SK-N-SH (cell line): ENCODE measurements at regions not wholly inside any gene's neighbourhood (a gene's known extent, or its start where the extent isn't known, plus 50 kb on each side); places are given as distances from the start of the nearest gene placed in this dataset.

Experiments
- CTCF ChIA-PET: fragments of 300-600, 350-600 bp; formaldehyde crosslinking; extraction: SDS; loops from one replicate; lab custom pipeline; 2021; lab: Yijun Ruan, JAX
- POLR2A ChIA-PET: fragments of 350-600 bp; sonication (Branson Sonifier 250); formaldehyde crosslinking; extraction: SDS; loops from one replicate; lab custom pipeline; 2020; ENCODE audit warnings: antibody characterized with exemption, inconsistent platforms; lab: Yijun Ruan, JAX
- DNase-seq: peaks from one replicate; pipeline ENCODE4 v3.0.0; 2012
- H2AFZ ChIP-seq: fragments of 200-600 bp; sonication (generic); 2 replicates; pipeline ENCODE4 v1.8.1; 2016; ENCODE audit warnings: antibody characterized with exemption, mild to moderate bottlenecking, low read depth
- H3F3A ChIP-seq: fragments of 200-600 bp; sonication (generic); replicated peaks from 2 replicates; pipeline ENCODE3; 2016; ENCODE audit warnings: antibody characterized with exemption, mild to moderate bottlenecking; ENCODE audit not compliant: insufficient read depth
- H3K27ac ChIP-seq, 2 experiments: fragments of 200-500 bp in 1 of 2; fragments of 200-600 bp in 1 of 2; sonication (Bioruptor generic) in 1 of 2; sonication (generic), shearing (Covaris generic) in 1 of 2; 2 replicates each; pipeline versions ENCODE4 v1.5.1 to v1.6.1; 2014 to 2016; ENCODE audit warnings: low read depth in 2 of 2, inconsistent platforms in 1 of 2, low read length in 1 of 2, mild to moderate bottlenecking in 1 of 2, mixed read lengths in 1 of 2
- H3K27me3 ChIP-seq: fragments of 200-600 bp; sonication (generic), shearing (Covaris generic); 2 replicates; pipeline ENCODE4 v1.6.1; 2016; ENCODE audit warnings: mixed run types; ENCODE audit not compliant: insufficient read depth
- H3K36me3 ChIP-seq, 2 experiments: fragments of 200-500 bp in 1 of 2; fragments of 200-600 bp in 1 of 2; sonication (Bioruptor generic) in 1 of 2; sonication (generic) in 1 of 2; replicated peaks in 1 of 2; 2 replicates each; pipeline versions ENCODE3 to v1.5.1; 2014 to 2016; ENCODE audit warnings: low read length in 1 of 2, mild to moderate bottlenecking in 1 of 2; ENCODE audit not compliant: insufficient read depth in 2 of 2, control insufficient read depth in 1 of 2
- H3K4me1 ChIP-seq, 2 experiments: fragments of 200-500 bp in 1 of 2; fragments of 200-600 bp in 1 of 2; sonication (Bioruptor generic) in 1 of 2; sonication (generic), shearing (Covaris generic) in 1 of 2; 2 replicates each; pipeline versions ENCODE4 v1.5.1 to v1.6.1; 2014 to 2016; ENCODE audit warnings: low read depth in 1 of 2, low read length in 1 of 2, mixed run types in 1 of 2; ENCODE audit not compliant: insufficient read depth in 2 of 2, control insufficient read depth in 1 of 2
- H3K4me2 ChIP-seq: fragments of 200-600 bp; sonication (generic), shearing (Covaris generic); 2 replicates; pipeline ENCODE4 v1.6.1; 2017; ENCODE audit warnings: mixed run types
- H3K4me3 ChIP-seq, 2 experiments: fragments of 200-500 bp in 1 of 2; fragments of 200-600 bp in 1 of 2; sonication (Bioruptor generic) in 1 of 2; sonication (generic), shearing (Covaris generic) in 1 of 2; 2 replicates each; pipeline versions ENCODE4 v1.5.1 to v1.8.1; 2014 to 2016; ENCODE audit warnings: low read depth in 2 of 2, inconsistent platforms in 1 of 2, low read length in 1 of 2, mild to moderate bottlenecking in 1 of 2, mixed read lengths in 1 of 2, moderate library complexity in 1 of 2
- H3K79me2 ChIP-seq: fragments of 200-600 bp; sonication (generic); 2 replicates; pipeline ENCODE4 v1.8.1; 2017; ENCODE audit warnings: mild to moderate bottlenecking; ENCODE audit not compliant: insufficient read depth
- H3K9ac ChIP-seq: fragments of 200-600 bp; sonication (generic); 2 replicates; pipeline ENCODE4 v1.6.1; 2017; ENCODE audit warnings: mixed run types
- H3K9me2 ChIP-seq: fragments of 200-600 bp; sonication (generic); 2 replicates; pipeline ENCODE4 v1.6.1; 2017; ENCODE audit warnings: mixed run types
- H3K9me3 ChIP-seq: fragments of 200-600 bp; sonication (generic); 2 replicates; pipeline ENCODE4 v1.6.1; 2017; ENCODE audit warnings: mixed run types, mild to moderate bottlenecking, moderate library complexity
- H4K20me1 ChIP-seq: fragments of 200-600 bp; sonication (generic); 2 replicates; pipeline ENCODE4 v1.6.1; 2017; ENCODE audit warnings: mild to moderate bottlenecking, mixed run types; ENCODE audit not compliant: insufficient read depth
- EZH2phosphoT487 ChIP-seq: fragments of 200-600 bp; sonication (generic); IDR thresholded peaks from 2 replicates; pipeline ENCODE4 v1.6.1; 2017; ENCODE audit warnings: low read depth, mixed run types, mild to moderate bottlenecking, antibody characterized with exemption, moderate library complexity, borderline replicate concordance
- FOSL2 ChIP-seq: IDR thresholded peaks from 2 replicates; pipeline ENCODE4 v1.4.0; 2012; ENCODE audit warnings: low read depth, mild to moderate bottlenecking, moderate library complexity, borderline replicate concordance
- MEF2A ChIP-seq: IDR thresholded peaks from 2 replicates; pipeline ENCODE4 v1.4.0; 2012; ENCODE audit warnings: low read depth, borderline replicate concordance
- MXI1 ChIP-seq: IDR thresholded peaks from 2 replicates; pipeline ENCODE4 v1.6.1; 2012; ENCODE audit warnings: mild to moderate bottlenecking, low read depth, low read length, improper control_type of control experiment
- POLR2AphosphoS5 ChIP-seq: IDR thresholded peaks from 2 replicates; pipeline ENCODE4 v1.6.1; 2012; ENCODE audit warnings: low read depth, low read length
- RFX5 ChIP-seq: IDR thresholded peaks from 2 replicates; pipeline ENCODE4 v1.6.1; 2012; ENCODE audit warnings: mild to moderate bottlenecking, improper control_type of control experiment, low read length
- SIN3A ChIP-seq: IDR thresholded peaks from 2 replicates; pipeline ENCODE4 v1.6.1; 2012; ENCODE audit warnings: low read depth, mild to moderate bottlenecking, low read length, moderate library complexity, borderline replicate concordance
- TCF12 ChIP-seq: IDR thresholded peaks from 2 replicates; pipeline ENCODE4 v1.4.0; 2012
- USF2 ChIP-seq: fragments of 150-350 bp; IDR thresholded peaks from 2 replicates; pipeline ENCODE4 v1.6.1; 2017; ENCODE audit warnings: antibody characterized with exemption, low read length, low read depth, borderline replicate concordance
- WGBS: methylation state at CpG from one replicate; pipeline ENCODE4 v1.1.6; 2017; ENCODE audit warnings: low lambda C conversion rate; 5-methylcytosine and 5-hydroxymethylcytosine counted together
- TF ChIP-seq, protein P1 (sequence below): IDR thresholded peaks from 2 replicates; pipeline ENCODE4; 2012
- TF ChIP-seq, protein P2 (sequence below): IDR thresholded peaks from 2 replicates; pipeline ENCODE4 v1.4.0; 2012; ENCODE audit warnings: low read depth
- TF ChIP-seq, protein P3 (sequence below): fragments of 150-350 bp; IDR thresholded peaks from 2 replicates; pipeline ENCODE4 v1.6.1; 2016; ENCODE audit warnings: mild to moderate bottlenecking, low read depth, low read length

DNA sequence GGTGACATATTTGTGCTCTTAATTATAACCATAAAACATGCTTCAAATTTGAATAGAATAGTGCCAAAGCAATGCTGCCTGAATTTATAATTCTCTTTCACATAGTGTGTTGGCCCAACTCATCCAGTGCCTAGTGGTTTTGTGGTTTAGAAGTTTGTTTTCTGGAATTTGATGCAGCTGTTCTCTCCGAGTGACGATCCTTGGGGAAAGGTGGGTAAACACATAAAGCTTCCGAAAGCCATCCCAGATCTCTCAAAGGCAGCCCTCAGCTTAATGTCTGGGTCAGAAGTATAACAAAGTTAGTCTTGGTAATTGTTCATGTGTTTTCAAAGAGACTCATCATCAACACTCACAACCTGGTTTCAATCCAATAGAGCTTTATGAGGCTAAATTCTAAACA, 235.6 kb upstream of the CDH2 start:
- Histone ChIP-seq H3K79me2 (no peaks in the 10 kb centered on the region), H3K9me3 (no peaks in the 10 kb centered on the region)

GRCh38 chr18:28411806-28412205, 234.9 kb upstream of the CDH2 start:
- DNase-seq: no peak
- H3F3A ChIP-seq: no peaks in the 10 kb centered on the region
- no peak overlapping the region for H3K4me2 ChIP-seq
- ChIA-PET POLR2A (no interaction called here), CTCF (no interaction called here)
- no peaks in the 10 kb centered on the region for H3K27me3 ChIP-seq
- no peak overlapping the region for H3K4me3 ChIP-seq
- no peaks in the 10 kb centered on the region for H3K79me2 ChIP-seq
- H3K9me2 ChIP-seq: no peaks in the 10 kb centered on the region
- H3K9me3 ChIP-seq: no peaks in the 10 kb centered on the region
- no peaks in the 10 kb centered on the region for H3K4me1 ChIP-seq
- H3K9ac ChIP-seq: no peak overlapping the region
- H3K27ac ChIP-seq: no peak overlapping the region
- 94% methylated on average over 2 of the region's 2 CpGs for WGBS
- TF ChIP-seq FOSL2: no peak
- no peak for TF ChIP-seq TCF12
- no peak for TF ChIP-seq EZH2phosphoT487
- TF ChIP-seq, protein P1, sequence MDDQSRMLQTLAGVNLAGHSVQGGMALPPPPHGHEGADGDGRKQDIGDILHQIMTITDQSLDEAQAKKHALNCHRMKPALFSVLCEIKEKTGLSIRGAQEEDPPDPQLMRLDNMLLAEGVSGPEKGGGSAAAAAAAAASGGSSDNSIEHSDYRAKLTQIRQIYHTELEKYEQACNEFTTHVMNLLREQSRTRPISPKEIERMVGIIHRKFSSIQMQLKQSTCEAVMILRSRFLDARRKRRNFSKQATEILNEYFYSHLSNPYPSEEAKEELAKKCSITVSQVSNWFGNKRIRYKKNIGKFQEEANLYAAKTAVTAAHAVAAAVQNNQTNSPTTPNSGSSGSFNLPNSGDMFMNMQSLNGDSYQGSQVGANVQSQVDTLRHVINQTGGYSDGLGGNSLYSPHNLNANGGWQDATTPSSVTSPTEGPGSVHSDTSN: no peak
- TF ChIP-seq POLR2AphosphoS5: no peak
- no peak for TF ChIP-seq SIN3A
- H2AFZ ChIP-seq: no peak overlapping the region
- no peaks in the 10 kb centered on the region for H3K36me3 ChIP-seq
- no peaks in the 10 kb centered on the region for H4K20me1 ChIP-seq

More for the DNA sequence above, 235.6 kb upstream of the CDH2 start:
- CTCF ChIA-PET: interaction anchor here (0.9 to 1.7 kb wide), 2 partner anchors 10 to 12 kb away, joined by 3 to 6 read pairs; no protein-coding TSS in a partner anchor
- POLR2A ChIA-PET: no interaction called here
- H3F3A ChIP-seq: no peaks in the 10 kb centered on the region
- WGBS: 93% methylated on average over 3 of the region's 3 CpGs
- TF ChIP-seq MXI1 (no peak), RFX5 (no peak), USF2 (no peak), MEF2A (no peak)
- TF ChIP-seq, protein P2, sequence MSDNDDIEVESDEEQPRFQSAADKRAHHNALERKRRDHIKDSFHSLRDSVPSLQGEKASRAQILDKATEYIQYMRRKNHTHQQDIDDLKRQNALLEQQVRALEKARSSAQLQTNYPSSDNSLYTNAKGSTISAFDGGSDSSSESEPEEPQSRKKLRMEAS: no peak
- TF ChIP-seq, protein P3, sequence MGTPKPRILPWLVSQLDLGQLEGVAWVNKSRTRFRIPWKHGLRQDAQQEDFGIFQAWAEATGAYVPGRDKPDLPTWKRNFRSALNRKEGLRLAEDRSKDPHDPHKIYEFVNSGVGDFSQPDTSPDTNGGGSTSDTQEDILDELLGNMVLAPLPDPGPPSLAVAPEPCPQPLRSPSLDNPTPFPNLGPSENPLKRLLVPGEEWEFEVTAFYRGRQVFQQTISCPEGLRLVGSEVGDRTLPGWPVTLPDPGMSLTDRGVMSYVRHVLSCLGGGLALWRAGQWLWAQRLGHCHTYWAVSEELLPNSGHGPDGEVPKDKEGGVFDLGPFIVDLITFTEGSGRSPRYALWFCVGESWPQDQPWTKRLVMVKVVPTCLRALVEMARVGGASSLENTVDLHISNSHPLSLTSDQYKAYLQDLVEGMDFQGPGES: no peak
- TF ChIP-seq, all 33 proteins: peak for 0
- H3K4me2 ChIP-seq: no peak overlapping the region
- H3K9ac ChIP-seq: no peak overlapping the region
- no peak for DNase-seq
- no peaks in the 10 kb centered on the region for H3K4me1 ChIP-seq
- H3K27ac ChIP-seq: no peak overlapping the region
- no peaks in the 10 kb centered on the region for H3K36me3 ChIP-seq
- H3K9me2 ChIP-seq: no peaks in the 10 kb centered on the region
- no peaks in the 10 kb centered on the region for H3K27me3 ChIP-seq
- no peak overlapping the region for H3K4me3 ChIP-seq
- no peak overlapping the region for H2AFZ ChIP-seq
- no peaks in the 10 kb centered on the region for H4K20me1 ChIP-seq
